Neural crest cell (in vitro differentiated cells): ENCODE measurements at regions not wholly inside any gene's neighbourhood (a gene's known extent, or its start where the extent isn't known, plus 50 kb on each side); places are given as distances from the start of the nearest gene placed in this dataset.

Source experiments
- DNase-seq: peaks from one replicate; pipeline ENCODE4 v3.0.0; 2021; ENCODE audit warnings: low read depth, mixed read lengths, low spot score
- H3K27ac Mint-ChIP-seq: one replicate; pipeline ENCODE4 v1.8.0; 2021; ENCODE audit warnings: mild to moderate bottlenecking, mixed read lengths; ENCODE audit not compliant: unreplicated experiment
- H3K27me3 Mint-ChIP-seq: 2 replicates; pipeline ENCODE4 v1.8.0; 2021; ENCODE audit warnings: low read depth, mild to moderate bottlenecking, mixed read lengths
- H3K36me3 Mint-ChIP-seq: 2 replicates; pipeline ENCODE4 v1.8.0; 2021; ENCODE audit warnings: low read depth, mild to moderate bottlenecking, mixed read lengths
- H3K4me1 Mint-ChIP-seq: 2 replicates; pipeline ENCODE4 v1.8.0; 2021; ENCODE audit warnings: mixed read lengths
- H3K4me3 Mint-ChIP-seq: one replicate; pipeline ENCODE4 v1.8.0; 2021; ENCODE audit warnings: mild to moderate bottlenecking, mixed read lengths
- H3K9me3 Mint-ChIP-seq: 2 replicates; pipeline ENCODE4 v1.8.0; 2021; ENCODE audit warnings: mixed read lengths
- CTCF ChIP-seq: fragments of 200-600 bp; sonication (generic); conservative IDR thresholded peaks from 2 replicates; pipeline ENCODE4 v1.5.0; 2021; ENCODE audit warnings: antibody characterized with exemption, mild to moderate bottlenecking

- no peaks in the 10 kb centered on the region for H3K36me3 Mint-ChIP-seq
- H3K4me3 Mint-ChIP-seq: no peak overlapping the region
- H3K4me1 Mint-ChIP-seq: no peaks in the 10 kb centered on the region
- H3K9me3 Mint-ChIP-seq: peaks cover 8% of the 10 kb centered on the region
- TF ChIP-seq CTCF: no peak
- H3K27ac Mint-ChIP-seq: no peak overlapping the region
- no peak for DNase-seq
- H3K27me3 Mint-ChIP-seq: no peaks in the 10 kb centered on the region
Measured at GRCh38 chr9:1271786-1272185, 221.6 kb downstream of the DMRT2 start.

GRCh38 chr9:1272488-1272887 lies 222.3 kb downstream of the DMRT2 start:
- H3K36me3 Mint-ChIP-seq: no peaks in the 10 kb centered on the region
- H3K27me3 Mint-ChIP-seq: no peaks in the 10 kb centered on the region
- H3K27ac Mint-ChIP-seq: no peak overlapping the region
- H3K4me3 Mint-ChIP-seq: no peak overlapping the region
- no peak for TF ChIP-seq CTCF
- peaks cover 8% of the 10 kb centered on the region for H3K9me3 Mint-ChIP-seq
- no peak for DNase-seq
- no peaks in the 10 kb centered on the region for H3K4me1 Mint-ChIP-seq

GRCh38 chr9:1273859-1274258 lies 223.7 kb downstream of the DMRT2 start:
- Mint-ChIP-seq H3K4me3 (no peak overlapping the region), H3K9me3 (peaks cover 8% of the 10 kb centered on the region), H3K27me3 (no peaks in the 10 kb centered on the region), H3K4me1 (no peaks in the 10 kb centered on the region), H3K36me3 (no peaks in the 10 kb centered on the region), H3K27ac (no peak overlapping the region)
- no peak for TF ChIP-seq CTCF
- no peak for DNase-seq

- H3K4me3 Mint-ChIP-seq: no peak overlapping the region
- H3K9me3 Mint-ChIP-seq: peaks cover 8% of the 10 kb centered on the region
- H3K36me3 Mint-ChIP-seq: no peaks in the 10 kb centered on the region
- no peaks in the 10 kb centered on the region for H3K27me3 Mint-ChIP-seq
- TF ChIP-seq CTCF: no peak
- H3K27ac Mint-ChIP-seq: no peak overlapping the region
- H3K4me1 Mint-ChIP-seq: no peaks in the 10 kb centered on the region
- DNase-seq: no peak
Measured at GRCh38 chr9:1274334-1274733, 224.2 kb downstream of the DMRT2 start.

- Mint-ChIP-seq H3K4me3 (no peak overlapping the region), H3K36me3 (no peaks in the 10 kb centered on the region), H3K4me1 (no peaks in the 10 kb centered on the region), H3K27me3 (no peaks in the 10 kb centered on the region), H3K27ac (no peak overlapping the region), H3K9me3 (peaks cover 3% of the 10 kb centered on the region)
- no peak for DNase-seq
- no peak for TF ChIP-seq CTCF
Measured at GRCh38 chr9:1276474-1276873, 226.3 kb downstream of the DMRT2 start.

- TF ChIP-seq CTCF: no peak
- no peak overlapping the region for H3K27ac Mint-ChIP-seq
- no peaks in the 10 kb centered on the region for H3K36me3 Mint-ChIP-seq
- DNase-seq: no peak
- H3K9me3 Mint-ChIP-seq: peaks cover 10% of the 10 kb centered on the region
- H3K4me3 Mint-ChIP-seq: no peak overlapping the region
- no peaks in the 10 kb centered on the region for H3K4me1 Mint-ChIP-seq
- no peaks in the 10 kb centered on the region for H3K27me3 Mint-ChIP-seq
Measured at GRCh38 chr9:1284727-1285126, 234.6 kb downstream of the DMRT2 start.
